ENCODE measurements at regions not wholly inside any gene's neighbourhood (a gene's known extent, or its start where the extent isn't known, plus 50 kb on each side); places are given as distances from the start of the nearest gene placed in this dataset.

GRCh38 chr9:16143310-16143709, 590.5 kb downstream of the CCDC171 start:
- no peak for DNase-seq
- Histone ChIP-seq H3K27me3 (ENCODE audit: insufficient read depth, low read length) (no peaks in the 10 kb centered on the region), H3K14ac (ENCODE audit: insufficient read depth, low read length) (no peak overlapping the region), H3K23ac (ENCODE audit: insufficient read length, low read depth, low read length) (no peak overlapping the region), H3K27ac (ENCODE audit: insufficient read length, low read depth, low read length) (no peak overlapping the region), H3K18ac (ENCODE audit: insufficient read length, low read depth, low read length) (no peak overlapping the region), H3T11ph (ENCODE audit: low read length) (no peak overlapping the region), H4K91ac (ENCODE audit: insufficient read length, low read depth, low read length) (no peak overlapping the region), H2BK12ac (ENCODE audit: insufficient read length, low read depth, low read length) (no peak overlapping the region), H2BK15ac (ENCODE audit: low read depth, low read length) (no peak overlapping the region), H3K23me2 (ENCODE audit: insufficient read length, low read depth, low read length, poor library complexity, severe bottlenecking) (no peaks in the 10 kb centered on the region), H2AFZ (ENCODE audit: low read length) (no peak overlapping the region), H3K9me3 (ENCODE audit: control insufficient read depth, low read depth, low read length) (no peaks in the 10 kb centered on the region), H3K4me2 (ENCODE audit: insufficient read depth, insufficient read length, low read length) (no peak overlapping the region), H4K8ac (replicated peaks; ENCODE audit: insufficient read length, low read depth, low read length) (no peak overlapping the region), H2AK5ac (ENCODE audit: insufficient read length, low read length) (no peak overlapping the region), H4K20me1 (ENCODE audit: control insufficient read depth, insufficient read depth, insufficient read length) (no peaks in the 10 kb centered on the region), H3K4me1 (ENCODE audit: insufficient read depth, low read length) (no peaks in the 10 kb centered on the region), H2BK120ac (ENCODE audit: low read depth, low read length, poor library complexity, severe bottlenecking) (no peak overlapping the region), H2BK20ac (ENCODE audit: low read depth, low read length, poor library complexity, severe bottlenecking) (no peak overlapping the region), H3K9ac (ENCODE audit: extremely low read depth, insufficient read length, low read length) (no peak overlapping the region), H3K79me2 (ENCODE audit: insufficient read depth, low read length) (no peaks in the 10 kb centered on the region), H3K56ac (ENCODE audit: insufficient read length, low read depth, low read length) (no peak overlapping the region), H3K79me1 (ENCODE audit: insufficient read depth, low read depth, low read length, poor library complexity, severe bottlenecking) (no peaks in the 10 kb centered on the region), H2BK5ac (ENCODE audit: insufficient read length, low read length) (no peak overlapping the region), H3K4ac (ENCODE audit: low read depth, low read length) (no peak overlapping the region), H4K5ac (ENCODE audit: insufficient read length, low read depth, low read length) (no peak overlapping the region)
- Mint-ChIP-seq H3K4me3 (no peak overlapping the region), H3K27ac (no peak overlapping the region; a peak in 1 of 7 replicates), H3K4me1 (peaks cover 15 to 19% of the 10 kb centered on the region in 2 experiments), H3K9me3 (no peaks in the 10 kb centered on the region), H3K27me3 (ENCODE audit: low read depth) (no peaks in the 10 kb centered on the region), H3K36me3 (ENCODE audit: insufficient read depth in 1 of 3, low read depth in 3 of 3) (no peaks in the 10 kb centered on the region)
- WGBS (ENCODE audit: extremely low coverage, insufficient read length, low lambda C conversion rate) = no CpG with 5 or more reads among the region's 7 CpGs
- TF ChIP-seq CTCF (conservative IDR thresholded peaks at IDR 0.05) = no peak
